C4-2B (cell line): ENCODE measurements at regions not wholly inside any gene's neighbourhood (a gene's known extent, or its start where the extent isn't known, plus 50 kb on each side); places are given as distances from the start of the nearest gene placed in this dataset.

Source experiments
- CTCF ChIP-seq: fragments of 450-650 bp; conservative IDR thresholded peaks from 2 replicates; pipeline ENCODE4 v1.5.1; 2017; ENCODE audit warnings: mild to moderate bottlenecking
- ZFX ChIP-seq: fragments of 450-650 bp; IDR thresholded peaks from 2 replicates; pipeline ENCODE4 v1.6.1; 2017

- TF ChIP-seq CTCF: no peak
- no peak for TF ChIP-seq ZFX
Observed at GRCh38 chr12:24127919-24128721, 178.7 kb upstream of the SOX5 start.
